Neural progenitor cell (in vitro differentiated cells): ENCODE measurements at regions not wholly inside any gene's neighbourhood (a gene's known extent, or its start where the extent isn't known, plus 50 kb on each side); places are given as distances from the start of the nearest gene placed in this dataset.

ENCODE experiments used
- CTCF ChIP-seq: fragments of 200-600 bp; sonication (generic); IDR thresholded peaks from 2 replicates; pipeline ENCODE4 v1.5.1; 2017; ENCODE audit warnings: antibody characterized with exemption, mild to moderate bottlenecking
- EZH2 ChIP-seq: fragments of 200-600 bp; sonication (generic); IDR thresholded peaks from 2 replicates; pipeline ENCODE4 v1.6.1; 2017; ENCODE audit warnings: antibody characterized with exemption, mild to moderate bottlenecking, moderate library complexity
- EZH2phosphoT487 ChIP-seq: fragments of 200-600 bp; sonication (generic); IDR thresholded peaks from 2 replicates; pipeline ENCODE4 v1.6.1; 2017; ENCODE audit warnings: antibody characterized with exemption

GRCh38 chr9:115598751-115599150 lies 480.8 kb upstream of the TNC start:
- no peak for TF ChIP-seq CTCF
- TF ChIP-seq EZH2phosphoT487: no peak
- TF ChIP-seq EZH2: no peak
